DND-41 (cell line): ENCODE measurements at regions not wholly inside any gene's neighbourhood (a gene's known extent, or its start where the extent isn't known, plus 50 kb on each side); places are given as distances from the start of the nearest gene placed in this dataset.

Source experiments
- ATAC-seq: fragments of 200-7000 bp; cut with Tn5 transposase; 3 replicates; pipeline ENCODE4 v1.9.1; 2021; ENCODE audit warnings: low read depth; ENCODE audit not compliant: insufficient read depth
- DNase-seq: peaks from one replicate; pipeline ENCODE4 v3.0.0-alpha.2; 2020
- H2AFZ ChIP-seq: 2 replicates; pipeline ENCODE4 v1.6.0; 2012; ENCODE audit warnings: low read depth, low read length
- H3K27ac ChIP-seq: 2 replicates; pipeline ENCODE4 v1.5.1; 2012; ENCODE audit warnings: low read length, inconsistent platforms
- H3K27me3 ChIP-seq: fragments of 200-600 bp; sonication (generic); 2 replicates; pipeline ENCODE4 v1.6.0; 2012; ENCODE audit warnings: low read length, mild to moderate bottlenecking, inconsistent platforms; ENCODE audit not compliant: insufficient read depth, poor library complexity
- H3K36me3 ChIP-seq: 2 replicates; pipeline ENCODE4 v1.5.1; 2012; ENCODE audit warnings: low read length, inconsistent platforms; ENCODE audit not compliant: insufficient read depth
- H3K4me1 ChIP-seq: 2 replicates; pipeline ENCODE4 v1.5.1; 2012; ENCODE audit warnings: mild to moderate bottlenecking, low read length; ENCODE audit not compliant: insufficient read depth
- H3K4me2 ChIP-seq: 2 replicates; pipeline ENCODE4 v1.6.0; 2012; ENCODE audit warnings: mild to moderate bottlenecking, moderate library complexity, low read length, inconsistent platforms; ENCODE audit not compliant: insufficient read depth
- H3K4me3 ChIP-seq, 2 experiments: fragments of 200-600 bp in 1 of 2; shearing (Covaris generic) in 1 of 2; 2 replicates each; pipeline ENCODE4 v1.5.1; 2012 to 2016; ENCODE audit warnings: inconsistent platforms in 2 of 2, low read length in 2 of 2, mild to moderate bottlenecking in 2 of 2, low read depth in 1 of 2, moderate library complexity in 1 of 2
- H3K79me2 ChIP-seq: 2 replicates; pipeline ENCODE4 v1.6.0; 2012; ENCODE audit warnings: low read length, inconsistent platforms; ENCODE audit not compliant: insufficient read depth
- H3K9ac ChIP-seq: 2 replicates; pipeline ENCODE4 v1.6.0; 2012; ENCODE audit warnings: low read depth, mild to moderate bottlenecking, inconsistent platforms, low read length, moderate library complexity
- H3K9me3 ChIP-seq: 2 replicates; pipeline ENCODE4 v1.5.1; 2012; ENCODE audit warnings: low read length, moderate library complexity, mild to moderate bottlenecking, inconsistent platforms; ENCODE audit not compliant: insufficient read depth, severe bottlenecking
- H4K20me1 ChIP-seq: 2 replicates; pipeline ENCODE4 v1.6.0; 2012; ENCODE audit warnings: low read length; ENCODE audit not compliant: insufficient read depth
- EZH2 ChIP-seq: IDR thresholded peaks from 3 replicates; pipeline ENCODE4 v1.6.1; 2012; ENCODE audit warnings: borderline replicate concordance, low read depth, mild to moderate bottlenecking, moderate library complexity, low read length, inconsistent platforms; ENCODE audit not compliant: severe bottlenecking
- TF ChIP-seq, protein P1 (sequence below): IDR thresholded peaks from 2 replicates; pipeline ENCODE4 v1.5.1; 2012; ENCODE audit warnings: borderline replicate concordance, low read length, moderate library complexity, mild to moderate bottlenecking; ENCODE audit not compliant: poor library complexity, severe bottlenecking; ENCODE audit errors: extremely low read depth

DNA sequence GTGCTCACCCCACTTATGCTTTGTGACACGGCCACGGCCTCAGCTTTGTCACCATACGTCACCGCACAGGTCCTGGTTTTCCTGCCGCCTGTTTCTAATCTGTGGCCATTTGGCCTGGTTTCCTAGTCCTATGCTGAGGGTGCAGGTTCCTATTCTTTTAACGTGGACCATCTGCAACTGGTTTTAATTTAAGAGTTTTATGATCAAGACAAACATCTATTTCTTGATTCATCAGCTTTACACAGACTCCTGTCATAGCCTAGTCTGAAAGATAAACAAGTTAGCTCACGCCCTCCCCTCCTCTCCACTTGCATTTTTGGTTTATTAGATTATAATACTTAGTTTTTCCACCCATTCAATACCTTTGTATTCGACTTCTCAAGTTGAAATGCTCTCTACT lies 97.5 kb upstream of the RPS6KA2 start:
- Histone ChIP-seq H4K20me1 (peaks cover 2% of the 10 kb centered on the region; the same call in 1 of the 2 replicates), H3K4me1 (no peaks in the 10 kb centered on the region), H3K4me2 (no peak overlapping the region), H3K79me2 (no peaks in the 10 kb centered on the region), H3K9me3 (no peaks in the 10 kb centered on the region), H3K36me3 (no peaks in the 10 kb centered on the region), H3K27ac (no peak overlapping the region), H3K9ac (no peak overlapping the region), H3K27me3 (peaks cover 17% of the 10 kb centered on the region), H2AFZ (no peak overlapping the region), H3K4me3 (no peak overlapping the region)
- ATAC-seq = no peak
- TF ChIP-seq, protein P1, sequence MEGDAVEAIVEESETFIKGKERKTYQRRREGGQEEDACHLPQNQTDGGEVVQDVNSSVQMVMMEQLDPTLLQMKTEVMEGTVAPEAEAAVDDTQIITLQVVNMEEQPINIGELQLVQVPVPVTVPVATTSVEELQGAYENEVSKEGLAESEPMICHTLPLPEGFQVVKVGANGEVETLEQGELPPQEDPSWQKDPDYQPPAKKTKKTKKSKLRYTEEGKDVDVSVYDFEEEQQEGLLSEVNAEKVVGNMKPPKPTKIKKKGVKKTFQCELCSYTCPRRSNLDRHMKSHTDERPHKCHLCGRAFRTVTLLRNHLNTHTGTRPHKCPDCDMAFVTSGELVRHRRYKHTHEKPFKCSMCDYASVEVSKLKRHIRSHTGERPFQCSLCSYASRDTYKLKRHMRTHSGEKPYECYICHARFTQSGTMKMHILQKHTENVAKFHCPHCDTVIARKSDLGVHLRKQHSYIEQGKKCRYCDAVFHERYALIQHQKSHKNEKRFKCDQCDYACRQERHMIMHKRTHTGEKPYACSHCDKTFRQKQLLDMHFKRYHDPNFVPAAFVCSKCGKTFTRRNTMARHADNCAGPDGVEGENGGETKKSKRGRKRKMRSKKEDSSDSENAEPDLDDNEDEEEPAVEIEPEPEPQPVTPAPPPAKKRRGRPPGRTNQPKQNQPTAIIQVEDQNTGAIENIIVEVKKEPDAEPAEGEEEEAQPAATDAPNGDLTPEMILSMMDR = no peak
- no peak for TF ChIP-seq EZH2
- DNase-seq = no peak

DNA sequence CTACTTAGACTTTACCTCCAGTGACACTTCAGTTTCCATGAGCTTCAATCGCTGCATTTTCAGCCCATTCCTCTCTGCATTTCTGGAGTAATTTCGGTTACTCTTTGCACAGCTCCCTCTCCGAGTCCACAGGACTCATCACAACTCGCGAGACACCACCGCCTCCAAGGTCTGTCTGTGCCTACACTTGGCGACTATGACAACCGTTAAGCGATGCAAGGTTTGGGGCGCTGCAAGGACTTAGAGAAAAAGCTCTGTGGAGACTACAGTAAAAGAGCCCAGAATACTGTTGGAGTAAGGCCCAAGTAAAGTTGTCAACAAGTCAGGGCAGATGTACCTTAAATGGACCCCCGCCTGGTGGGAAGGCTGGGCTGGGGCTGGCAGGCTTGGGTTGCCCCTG lies 95.7 kb upstream of the RPS6KA2 start:
- H3K79me2 ChIP-seq = no peaks in the 10 kb centered on the region
- no peak overlapping the region for H2AFZ ChIP-seq
- no peaks in the 10 kb centered on the region for H3K9me3 ChIP-seq
- no peak overlapping the region for H3K27ac ChIP-seq
- no peak for TF ChIP-seq EZH2
- TF ChIP-seq, protein P1 = no peak
- ATAC-seq (no peak), DNase-seq (no peak)
- H3K4me3 ChIP-seq = no peak overlapping the region
- H3K27me3 ChIP-seq = peaks cover 23% of the 10 kb centered on the region
- H3K4me1 ChIP-seq = no peaks in the 10 kb centered on the region
- H3K36me3 ChIP-seq = no peaks in the 10 kb centered on the region
- no peak overlapping the region for H3K9ac ChIP-seq
- no peak overlapping the region for H3K4me2 ChIP-seq
- peaks cover 2% of the 10 kb centered on the region; the same call in 1 of the 2 replicates for H4K20me1 ChIP-seq

DNA sequence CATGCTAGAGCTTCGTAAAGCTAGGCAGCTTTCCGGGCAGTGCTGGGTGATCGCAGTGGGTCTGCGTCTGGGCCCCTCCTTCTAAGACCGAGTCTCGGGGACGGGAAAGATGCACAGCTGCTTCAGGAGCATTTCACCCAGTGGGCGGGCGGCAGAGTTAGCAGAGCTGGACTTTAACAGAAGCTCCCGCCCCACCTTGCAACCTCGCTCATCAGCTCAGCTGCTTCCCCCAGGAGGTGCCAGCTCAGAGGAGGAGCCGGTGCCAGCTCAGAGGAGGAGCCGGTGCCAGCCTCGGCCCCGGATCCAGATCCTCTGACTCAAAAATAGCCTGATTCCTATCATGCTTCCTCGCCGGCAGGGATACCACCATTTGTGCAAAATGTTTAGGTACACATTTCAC lies 94.5 kb upstream of the RPS6KA2 start:
- Histone ChIP-seq H3K9ac (no peak overlapping the region), H2AFZ (no peak overlapping the region), H3K4me2 (no peak overlapping the region), H3K79me2 (no peaks in the 10 kb centered on the region), H3K4me1 (no peaks in the 10 kb centered on the region), H4K20me1 (peaks cover 2% of the 10 kb centered on the region; the same call in 1 of the 2 replicates), H3K27me3 (peaks cover 20% of the 10 kb centered on the region), H3K4me3 (no peak overlapping the region), H3K27ac (no peak overlapping the region), H3K36me3 (no peaks in the 10 kb centered on the region), H3K9me3 (no peaks in the 10 kb centered on the region)
- TF ChIP-seq, protein P1 = no peak
- no peak for TF ChIP-seq EZH2
- DNase-seq (no peak), ATAC-seq (no peak)

DNA sequence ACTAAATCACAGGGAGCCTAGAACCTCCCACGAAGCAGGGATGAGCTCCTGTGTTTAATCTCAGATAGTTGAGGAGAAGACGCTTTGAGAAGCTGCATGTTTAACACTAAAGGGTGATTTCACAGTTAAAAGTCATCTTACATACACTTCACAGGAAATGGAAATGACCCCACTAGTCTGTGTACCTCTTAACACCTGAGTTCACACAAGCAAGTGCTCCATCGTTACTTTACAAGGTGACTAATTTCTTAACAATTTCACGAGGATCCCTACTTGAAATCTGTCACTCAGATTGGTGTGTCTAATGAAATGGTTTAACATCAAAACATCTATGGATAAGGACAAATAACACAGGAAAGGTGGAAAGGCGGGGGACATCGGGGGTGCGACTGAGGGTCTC lies 93.8 kb upstream of the RPS6KA2 start:
- Histone ChIP-seq H2AFZ (no peak overlapping the region), H3K4me1 (no peaks in the 10 kb centered on the region), H3K36me3 (no peaks in the 10 kb centered on the region), H3K9ac (no peak overlapping the region), H3K27ac (no peak overlapping the region), H3K27me3 (peaks cover 15% of the 10 kb centered on the region), H3K9me3 (no peaks in the 10 kb centered on the region), H4K20me1 (peaks cover 2% of the 10 kb centered on the region; the same call in 1 of the 2 replicates), H3K4me2 (no peak overlapping the region), H3K4me3 (no peak overlapping the region), H3K79me2 (no peaks in the 10 kb centered on the region)
- no peak for DNase-seq
- TF ChIP-seq, protein P1 = no peak
- no peak for TF ChIP-seq EZH2
- ATAC-seq = no peak
